ENCODE measurements at regions not wholly inside any gene's neighbourhood (a gene's known extent, or its start where the extent isn't known, plus 50 kb on each side); places are given as distances from the start of the nearest gene placed in this dataset.

DNA sequence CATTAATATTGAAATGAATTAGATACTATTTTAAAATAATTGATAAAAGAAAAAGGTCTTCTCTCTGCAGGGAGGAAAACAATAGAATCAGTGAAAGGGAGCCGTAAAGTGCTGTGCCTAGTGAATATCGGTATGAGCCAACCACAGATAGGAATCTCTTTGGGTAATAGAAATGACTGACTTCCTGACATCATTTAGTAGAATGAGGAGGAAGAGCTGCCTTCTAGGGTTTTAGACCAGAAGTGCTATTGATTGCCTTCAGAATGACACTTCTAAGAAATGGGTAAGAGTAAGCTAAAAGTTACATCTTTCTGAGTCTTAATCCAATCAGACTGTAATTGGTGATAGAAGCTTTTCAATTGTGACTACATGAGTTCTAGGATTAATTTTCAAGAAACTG lies 134.0 kb upstream of the MAP9 start:
- 44 to 75% methylated on average over 2 of the region's 2 CpGs for WGBS, 2 donors
- peaks cover 0 to 7% of the 10 kb centered on the region in 2 donors for H3K4me1 ChIP-seq (ENCODE audit: control insufficient read depth in 1 of 2, insufficient read depth in 2 of 2, low read length in 2 of 2)
- H3K27ac ChIP-seq (ENCODE audit: low read depth in 1 of 2, low read length in 2 of 2) = no peak overlapping the region
- no peak for DNase-seq
- no peak for ATAC-seq (ENCODE audit: low FRiP score)
- no peaks in the 10 kb centered on the region for H3K9me3 ChIP-seq (ENCODE audit: control insufficient read depth, low read length)
- intact Hi-C loops (cut with DNase I) = loop anchor here (5.0 to 10.0 kb wide), 3 partner anchors 38 to 264 kb away; no protein-coding TSS in a partner anchor
- no peaks in the 10 kb centered on the region for H3K27me3 ChIP-seq (ENCODE audit: control insufficient read depth in 1 of 2, insufficient read depth in 2 of 2, low read length in 1 of 2)
- H3K4me3 ChIP-seq (ENCODE audit: low read length in 2 of 2) = no peak overlapping the region
- no peaks in the 10 kb centered on the region for H3K36me3 ChIP-seq (ENCODE audit: control insufficient read depth in 1 of 2, insufficient read depth in 2 of 2, low read length in 1 of 2)

DNA sequence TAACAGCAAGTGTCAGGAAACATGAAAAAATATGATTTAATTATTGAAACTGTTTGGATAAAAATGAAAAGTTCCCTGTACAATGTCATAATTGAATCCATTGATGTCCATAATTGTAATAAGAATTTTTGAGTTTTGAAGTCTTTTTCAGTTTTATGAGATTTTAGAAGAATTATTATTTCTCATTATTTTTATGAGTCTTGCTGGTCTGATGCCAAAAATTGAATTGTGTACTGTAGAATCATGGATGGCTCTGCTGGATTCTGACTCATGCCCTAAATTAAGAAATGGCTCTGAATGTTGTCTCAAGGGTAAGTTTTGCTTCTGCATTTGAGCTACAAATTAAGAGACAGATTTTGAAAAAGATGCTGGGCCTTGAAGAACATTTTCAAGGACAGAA lies 132.8 kb upstream of the MAP9 start:
- intact Hi-C loops (cut with DNase I) = no loop called here
- H3K4me3 ChIP-seq (ENCODE audit: low read length in 2 of 2) = no peak overlapping the region
- no peak for DNase-seq
- no peak for ATAC-seq (ENCODE audit: low FRiP score)
- no peak overlapping the region for H3K27ac ChIP-seq (ENCODE audit: low read depth in 1 of 2, low read length in 2 of 2)
- no peaks in the 10 kb centered on the region for H3K36me3 ChIP-seq (ENCODE audit: control insufficient read depth in 1 of 2, insufficient read depth in 2 of 2, low read length in 1 of 2)
- H3K4me1 ChIP-seq (ENCODE audit: control insufficient read depth in 1 of 2, insufficient read depth in 2 of 2, low read length in 2 of 2) = peaks cover 0 to 7% of the 10 kb centered on the region in 2 donors
- H3K27me3 ChIP-seq (ENCODE audit: control insufficient read depth in 1 of 2, insufficient read depth in 2 of 2, low read length in 1 of 2) = no peaks in the 10 kb centered on the region
- H3K9me3 ChIP-seq (ENCODE audit: control insufficient read depth, low read length) = no peaks in the 10 kb centered on the region

DNA sequence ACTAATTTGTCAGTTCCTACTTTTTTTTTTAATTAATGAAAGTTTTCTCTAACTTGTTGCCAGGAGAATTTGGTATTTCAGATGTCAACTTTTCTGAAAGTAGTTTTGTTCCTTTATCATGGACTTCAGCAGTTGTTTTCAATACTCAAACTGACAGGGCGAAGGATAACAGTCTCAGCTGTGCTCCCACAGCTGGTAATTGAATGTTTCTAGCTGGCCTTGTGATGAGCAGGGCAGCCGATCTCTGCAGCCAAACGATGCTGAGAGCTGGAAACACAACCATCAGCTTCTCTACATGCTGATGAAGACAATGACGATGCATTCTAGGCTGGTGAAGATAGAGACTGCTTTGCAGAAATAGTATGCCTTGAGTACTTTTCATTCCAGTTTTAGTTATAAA lies 130.0 kb upstream of the MAP9 start:
- no peak for ATAC-seq (ENCODE audit: low FRiP score)
- no peak overlapping the region for H3K4me3 ChIP-seq (ENCODE audit: low read length in 2 of 2)
- H3K27ac ChIP-seq (ENCODE audit: low read depth in 1 of 2, low read length in 2 of 2) = no peak overlapping the region
- H3K9me3 ChIP-seq (ENCODE audit: control insufficient read depth, low read length) = no peaks in the 10 kb centered on the region
- H3K4me1 ChIP-seq (ENCODE audit: control insufficient read depth in 1 of 2, insufficient read depth in 2 of 2, low read length in 2 of 2) = no peaks in the 10 kb centered on the region
- no peaks in the 10 kb centered on the region for H3K36me3 ChIP-seq (ENCODE audit: control insufficient read depth in 1 of 2, insufficient read depth in 2 of 2, low read length in 1 of 2)
- intact Hi-C loops (cut with DNase I) = no loop called here
- H3K27me3 ChIP-seq (ENCODE audit: control insufficient read depth in 1 of 2, insufficient read depth in 2 of 2, low read length in 1 of 2) = no peaks in the 10 kb centered on the region
- WGBS, 2 donors = 32 to 37% methylated on average over 4 of the region's 4 CpGs
- DNase-seq = no peak

DNA sequence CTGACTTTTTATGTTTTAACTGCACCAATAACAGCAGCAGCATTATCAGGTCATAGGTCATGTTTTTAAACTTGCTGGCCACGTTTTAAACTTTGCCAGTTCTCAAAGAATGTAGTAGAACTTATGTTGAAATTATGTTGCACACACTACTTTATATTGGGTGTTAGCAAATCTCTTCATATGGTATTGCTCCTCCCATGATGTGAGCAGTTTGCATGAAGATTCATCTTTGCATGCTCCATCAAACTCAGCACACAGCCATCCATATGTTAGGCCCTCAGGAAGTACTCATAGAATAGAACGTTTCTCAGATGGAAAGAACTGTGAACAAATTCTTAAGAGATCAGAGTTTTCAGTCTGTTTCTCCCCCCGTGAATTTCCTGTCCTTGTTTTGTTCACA lies 128.6 kb upstream of the MAP9 start:
- no peaks in the 10 kb centered on the region for H3K4me1 ChIP-seq (ENCODE audit: control insufficient read depth in 1 of 2, insufficient read depth in 2 of 2, low read length in 2 of 2)
- H3K4me3 ChIP-seq (ENCODE audit: low read length in 2 of 2) = no peak overlapping the region
- H3K27me3 ChIP-seq (ENCODE audit: control insufficient read depth in 1 of 2, insufficient read depth in 2 of 2, low read length in 1 of 2) = no peaks in the 10 kb centered on the region
- no peak for DNase-seq
- H3K36me3 ChIP-seq (ENCODE audit: control insufficient read depth in 1 of 2, insufficient read depth in 2 of 2, low read length in 1 of 2) = no peaks in the 10 kb centered on the region
- ATAC-seq (ENCODE audit: low FRiP score) = no peak
- intact Hi-C loops (cut with DNase I) = no loop called here
- WGBS, 2 donors = 53 to 61% methylated on average over 3 of the region's 3 CpGs
- H3K27ac ChIP-seq (ENCODE audit: low read depth in 1 of 2, low read length in 2 of 2) = no peak overlapping the region
- H3K9me3 ChIP-seq (ENCODE audit: control insufficient read depth, low read length) = no peaks in the 10 kb centered on the region

GRCh38 chr4:155497306-155497705 lies 120.5 kb upstream of the MAP9 start:
- Histone ChIP-seq H3K27ac (ENCODE audit: low read depth in 1 of 2, low read length in 2 of 2) (no peak overlapping the region), H3K27me3 (ENCODE audit: control insufficient read depth in 1 of 2, insufficient read depth in 2 of 2, low read length in 1 of 2) (no peaks in the 10 kb centered on the region), H3K4me1 (ENCODE audit: control insufficient read depth in 1 of 2, insufficient read depth in 2 of 2, low read length in 2 of 2) (no peaks in the 10 kb centered on the region), H3K4me3 (ENCODE audit: low read length in 2 of 2) (no peak overlapping the region), H3K9me3 (ENCODE audit: control insufficient read depth, low read length) (no peaks in the 10 kb centered on the region), H3K36me3 (ENCODE audit: control insufficient read depth in 1 of 2, insufficient read depth in 2 of 2, low read length in 1 of 2) (no peaks in the 10 kb centered on the region)
- no peak for DNase-seq
- intact Hi-C loops (cut with DNase I) = no loop called here
- ATAC-seq (ENCODE audit: low FRiP score) = no peak
- WGBS, 2 donors = 84 to 96% methylated on average over 4 of the region's 4 CpGs

DNA sequence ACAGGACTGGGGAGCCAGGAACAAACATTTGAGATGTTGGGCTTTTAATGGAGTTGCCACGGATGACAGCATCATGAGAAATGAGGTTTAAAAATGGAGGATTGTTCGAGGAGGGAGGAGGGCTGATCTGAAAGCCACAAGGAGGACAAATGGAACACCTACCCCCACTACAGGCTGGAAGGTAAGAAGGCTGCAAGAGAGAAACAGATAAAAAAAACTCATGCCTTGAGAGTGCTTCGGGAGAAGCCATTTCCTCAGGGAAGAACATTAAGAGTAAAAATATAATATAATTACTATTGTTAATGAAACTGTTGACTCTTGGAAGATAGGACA lies 119.5 kb upstream of the MAP9 start:
- H3K27ac ChIP-seq (ENCODE audit: low read depth in 1 of 2, low read length in 2 of 2) = no peak overlapping the region

GRCh38 chr4:155495572-155496293 lies 119.0 kb upstream of the MAP9 start:
- no peak overlapping the region for H3K27ac ChIP-seq (ENCODE audit: low read depth in 1 of 2, low read length in 2 of 2)
- ATAC-seq (ENCODE audit: low FRiP score) (no peak), DNase-seq (no peak)
- H3K27me3 ChIP-seq (ENCODE audit: control insufficient read depth in 1 of 2, insufficient read depth in 2 of 2, low read length in 1 of 2) = no peaks in the 10 kb centered on the region
- 87 to 89% methylated on average over 11 of the region's 11 CpGs for WGBS, 2 donors
- H3K36me3 ChIP-seq (ENCODE audit: control insufficient read depth in 1 of 2, insufficient read depth in 2 of 2, low read length in 1 of 2) = no peaks in the 10 kb centered on the region
- no peak overlapping the region for H3K4me3 ChIP-seq (ENCODE audit: low read length in 2 of 2)
- H3K4me1 ChIP-seq (ENCODE audit: control insufficient read depth in 1 of 2, insufficient read depth in 2 of 2, low read length in 2 of 2) = peaks cover 0 to 2% of the 10 kb centered on the region in 2 donors
- no peaks in the 10 kb centered on the region for H3K9me3 ChIP-seq (ENCODE audit: control insufficient read depth, low read length)
- intact Hi-C loops (cut with DNase I) = no loop called here

More for the DNA sequence above, 119.5 kb upstream of the MAP9 start:
- intact Hi-C loops (cut with DNase I) = no loop called here
- ATAC-seq (ENCODE audit: low FRiP score) (no peak), DNase-seq (no peak)
- Histone ChIP-seq H3K9me3 (ENCODE audit: control insufficient read depth, low read length) (no peaks in the 10 kb centered on the region), H3K4me3 (ENCODE audit: low read length in 2 of 2) (no peak overlapping the region), H3K36me3 (ENCODE audit: control insufficient read depth in 1 of 2, insufficient read depth in 2 of 2, low read length in 1 of 2) (no peaks in the 10 kb centered on the region), H3K27me3 (ENCODE audit: control insufficient read depth in 1 of 2, insufficient read depth in 2 of 2, low read length in 1 of 2) (no peaks in the 10 kb centered on the region), H3K4me1 (ENCODE audit: control insufficient read depth in 1 of 2, insufficient read depth in 2 of 2, low read length in 2 of 2) (peaks cover 0 to 2% of the 10 kb centered on the region in 2 donors)
- WGBS, 2 donors = 78 to 82% methylated on average over 3 of the region's 3 CpGs

DNA sequence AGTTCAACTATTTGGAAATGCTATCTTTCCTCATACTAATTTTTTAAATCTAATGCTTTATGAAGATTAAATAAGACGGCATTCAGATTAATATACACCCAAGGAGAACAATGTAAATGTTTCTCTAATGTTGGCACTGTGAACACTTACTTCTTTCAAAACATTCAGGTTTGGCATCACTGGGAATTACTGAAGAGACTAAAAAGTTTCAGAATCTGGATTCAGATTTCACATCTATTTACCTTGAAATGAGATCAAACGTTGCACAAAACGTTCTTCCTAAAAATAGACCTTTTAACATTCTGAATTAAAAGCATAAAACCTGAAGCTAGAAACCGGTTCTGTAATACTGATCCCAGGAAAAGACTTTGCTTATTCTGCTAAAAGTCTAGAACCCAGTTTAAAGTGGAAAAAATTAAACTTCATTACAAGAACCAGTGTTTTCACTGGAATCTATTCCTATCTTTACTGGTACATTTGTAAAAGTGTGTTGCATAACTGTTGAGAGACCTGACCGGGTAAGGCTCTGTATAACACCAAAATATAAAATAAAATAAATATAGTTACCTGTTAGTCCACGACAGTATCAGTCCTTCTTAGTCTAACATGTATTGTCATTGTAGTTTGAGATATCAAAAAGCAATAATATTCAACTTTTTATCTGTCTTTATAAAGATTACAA lies 117.4 kb upstream of the MAP9 start:
- peaks cover 2 to 3% of the 10 kb centered on the region in 2 donors for H3K4me1 ChIP-seq (ENCODE audit: control insufficient read depth in 1 of 2, insufficient read depth in 2 of 2, low read length in 2 of 2)
- H3K9me3 ChIP-seq (ENCODE audit: control insufficient read depth, low read length) = no peaks in the 10 kb centered on the region
- 29 to 30% methylated on average over 6 of the region's 6 CpGs for WGBS, 2 donors
- ATAC-seq (ENCODE audit: low FRiP score) = no peak
- no peaks in the 10 kb centered on the region for H3K27me3 ChIP-seq (ENCODE audit: control insufficient read depth in 1 of 2, insufficient read depth in 2 of 2, low read length in 1 of 2)
- H3K4me3 ChIP-seq (ENCODE audit: low read length in 2 of 2) = no peak overlapping the region
- no peaks in the 10 kb centered on the region for H3K36me3 ChIP-seq (ENCODE audit: control insufficient read depth in 1 of 2, insufficient read depth in 2 of 2, low read length in 1 of 2)
- intact Hi-C loops (cut with DNase I) = no loop called here
- H3K27ac ChIP-seq (ENCODE audit: low read depth in 1 of 2, low read length in 2 of 2) = no peak overlapping the region
- no peak for DNase-seq
